Endothelial cell of umbilical vein (primary cell): ENCODE measurements at regions not wholly inside any gene's neighbourhood (a gene's known extent, or its start where the extent isn't known, plus 50 kb on each side); places are given as distances from the start of the nearest gene placed in this dataset.

Source experiments
- BruUV-seq: library from RNA; stranded (reverse); fragments of 400-500 nt; replicated peaks from 2 replicates; lab custom pipeline; 2021; lab: Mats Ljungman, UMichigan
- CTCF ChIA-PET: fragments of 300-600, 350-600 bp; sonication (Branson Sonifier 250); formaldehyde crosslinking; loops from one replicate; lab custom pipeline; 2021; ENCODE audit warnings: antibody characterized with exemption, inconsistent platforms; lab: Charles Lee
- POLR2A ChIA-PET: fragments of 300-600, 350-600 bp; sonication (Branson Sonifier 250); formaldehyde crosslinking; loops from one replicate; lab custom pipeline; 2021; ENCODE audit warnings: antibody characterized with exemption, inconsistent platforms; lab: Charles Lee
- DNase-seq: peaks from one replicate; pipeline ENCODE4 v3.0.0-alpha.2; 2011; ENCODE audit warnings: low read depth, low spot score
- FAIRE-seq: peaks from 2 replicates; lab custom pipeline; 2011; peaks lifted over from hg19 to GRCh38; lab: Jason Lieb, UNC
- H2AFZ ChIP-seq: 2 replicates; pipeline ENCODE4 v1.6.0; 2012; ENCODE audit warnings: low read depth, low read length, control low read depth, inconsistent platforms
- H3K27ac ChIP-seq: 2 replicates; pipeline ENCODE4 v1.5.1; 2011; ENCODE audit warnings: low read depth, mild to moderate bottlenecking, control low read depth, low read length, moderate library complexity; ENCODE audit not compliant: insufficient read depth
- H3K27me3 ChIP-seq, 2 experiments: 2 replicates each; pipeline versions ENCODE4 v1.6.0 to v1.6.1; 2011; ENCODE audit warnings: low read length in 2 of 2, mixed read lengths in 1 of 2; ENCODE audit not compliant: control insufficient read depth in 2 of 2, insufficient read depth in 2 of 2
- H3K36me3 ChIP-seq, 2 experiments: 2 replicates in 1 of 2; 3 replicates in 1 of 2; pipeline ENCODE4 v1.5.1; 2011; ENCODE audit warnings: low read length in 2 of 2, mild to moderate bottlenecking in 1 of 2, moderate library complexity in 1 of 2; ENCODE audit not compliant: control insufficient read depth in 2 of 2, insufficient read depth in 2 of 2; ENCODE audit errors: extremely low read depth in 1 of 2
- H3K4me1 ChIP-seq: 3 replicates; pipeline ENCODE4 v1.5.1; 2011; ENCODE audit warnings: mild to moderate bottlenecking, low read length; ENCODE audit not compliant: control insufficient read depth, insufficient read depth; ENCODE audit errors: extremely low read depth
- H3K4me2 ChIP-seq: 2 replicates; pipeline ENCODE4 v1.6.1; 2011; ENCODE audit warnings: low read length, control low read depth, mixed read lengths; ENCODE audit not compliant: insufficient read depth
- H3K4me3 ChIP-seq, 3 experiments: fragments of 200-600 bp in 1 of 3; sonication (generic), shearing (Covaris generic) in 1 of 3; replicated peaks in 1 of 3; 2 replicates each; pipeline ENCODE4 v1.5.1; 2011 to 2016; ENCODE audit warnings: control low read depth in 3 of 3, low read length in 3 of 3, mild to moderate bottlenecking in 2 of 3, inconsistent platforms in 1 of 3, low read depth in 1 of 3, moderate library complexity in 1 of 3; ENCODE audit not compliant: insufficient read depth in 1 of 3
- H3K79me2 ChIP-seq: 2 replicates; pipeline ENCODE4 v1.6.0; 2012; ENCODE audit warnings: low read length, inconsistent platforms; ENCODE audit not compliant: control insufficient read depth, insufficient read depth
- H3K9ac ChIP-seq: replicated peaks from 2 replicates; pipeline ENCODE3; 2011; ENCODE audit warnings: low read length, control low read depth; ENCODE audit not compliant: insufficient read depth; ENCODE audit errors: extremely low read depth
- H3K9me1 ChIP-seq: replicated peaks from 3 replicates; pipeline ENCODE4 v1.6.0; 2011; ENCODE audit warnings: mild to moderate bottlenecking, low read length; ENCODE audit not compliant: control insufficient read depth, insufficient read depth; ENCODE audit errors: extremely low read depth
- H3K9me3 ChIP-seq: replicated peaks from 2 replicates; pipeline ENCODE4 v1.5.1; 2012; ENCODE audit warnings: low read length, inconsistent platforms; ENCODE audit not compliant: control insufficient read depth, insufficient read depth
- H4K20me1 ChIP-seq: replicated peaks from 2 replicates; pipeline ENCODE3; 2011; ENCODE audit warnings: mild to moderate bottlenecking, low read length; ENCODE audit not compliant: control insufficient read depth, insufficient read depth; ENCODE audit errors: extremely low read depth
- CTCF ChIP-seq, 2 donors: IDR thresholded peaks; 1 replicate in 1 of 2; 2 replicates in 1 of 2; pipeline ENCODE4 v1.5.1; 2011; ENCODE audit warnings: low read length in 2 of 2, mild to moderate bottlenecking in 2 of 2, moderate library complexity in 2 of 2, control low read depth in 1 of 2, inconsistent platforms in 1 of 2, low read depth in 1 of 2; ENCODE audit not compliant: insufficient read depth in 1 of 2; ENCODE audit errors: extremely low read depth in 1 of 2
- EZH2 ChIP-seq: IDR thresholded peaks from 2 replicates; pipeline ENCODE4 v1.6.1; 2012; ENCODE audit warnings: borderline replicate concordance, low read depth, mild to moderate bottlenecking, moderate library complexity, low read length, inconsistent platforms; ENCODE audit not compliant: severe bottlenecking
- JUN ChIP-seq: IDR thresholded peaks from 2 replicates; pipeline ENCODE4 v1.6.1; 2011; ENCODE audit warnings: borderline replicate concordance, low read depth; ENCODE audit not compliant: insufficient read length, insufficient read depth
- MYC ChIP-seq: IDR thresholded peaks from one replicate; pipeline ENCODE4 v1.6.1; 2011; ENCODE audit warnings: mild to moderate bottlenecking, low read depth, low read length
- POLR2A ChIP-seq: IDR thresholded peaks from 2 replicates; pipeline ENCODE4 v1.6.1; 2012; ENCODE audit warnings: low read depth, mild to moderate bottlenecking, control low read depth, low read length
- POLR2AphosphoS5 ChIP-seq: IDR thresholded peaks from 2 replicates; pipeline ENCODE4 v1.6.1; 2012; ENCODE audit warnings: low read depth, mild to moderate bottlenecking, control low read depth, low read length, moderate library complexity; ENCODE audit not compliant: insufficient read depth
- dilution Hi-C: fragments of 300-500 bp; cut with MboI; formaldehyde crosslinking; loops from one replicate; pipeline ENCODE4 v1.15.0; 2019; ENCODE audit warnings: low sequenced_read_pairs; ENCODE audit not compliant: extremely low pct_ligation_motif_present
- intact Hi-C: fragments of 100-400 bp; cut with micrococcal nuclease; formaldehyde crosslinking; loops from one replicate; pipeline ENCODE4 v1.10.0; 2022

GRCh38 chr6:15730442-15730841, 67.6 kb upstream of the DTNBP1 start:
- no peak for TF ChIP-seq CTCF (IDR thresholded peaks at IDR 0.05; ENCODE audit: extremely low read depth in 1 of 2, insufficient read depth in 1 of 2, low read depth in 1 of 2, low read length in 2 of 2)
- TF ChIP-seq JUN = no peak
- no peak for TF ChIP-seq EZH2
- no peak for TF ChIP-seq POLR2AphosphoS5
- dilution Hi-C loops (no loop called here), intact Hi-C loops (no loop called here)
- peaks cover 0 to 5% of the 10 kb centered on the region in 2 experiments for H3K27me3 ChIP-seq
- H3K9ac ChIP-seq = no peak overlapping the region
- H3K4me2 ChIP-seq = no peak overlapping the region
- no peaks in the 10 kb centered on the region for H3K9me1 ChIP-seq
- H3K36me3 ChIP-seq = no peaks in the 10 kb centered on the region
- POLR2A ChIA-PET = no interaction called here
- BruUV-seq = no TSS peak
- no peak overlapping the region for H3K4me3 ChIP-seq
- no peaks in the 10 kb centered on the region for H4K20me1 ChIP-seq
- no peaks in the 10 kb centered on the region for H3K9me3 ChIP-seq
- CTCF ChIA-PET = no interaction called here
- H3K79me2 ChIP-seq = no peaks in the 10 kb centered on the region
- DNase-seq (no peak), FAIRE-seq (no peak)
- H2AFZ ChIP-seq = no peak overlapping the region
- H3K4me1 ChIP-seq = no peaks in the 10 kb centered on the region
- no peak overlapping the region for H3K27ac ChIP-seq

- Histone ChIP-seq H3K4me3 (no peak overlapping the region), H3K36me3 (no peaks in the 10 kb centered on the region), H3K4me1 (no peaks in the 10 kb centered on the region), H3K9ac (no peak overlapping the region), H3K4me2 (no peak overlapping the region), H4K20me1 (no peaks in the 10 kb centered on the region), H3K79me2 (no peaks in the 10 kb centered on the region), H3K27ac (no peak overlapping the region), H3K9me1 (no peaks in the 10 kb centered on the region), H3K27me3 (peaks cover 2 to 3% of the 10 kb centered on the region in 2 experiments), H2AFZ (no peak overlapping the region), H3K9me3 (no peaks in the 10 kb centered on the region)
- dilution Hi-C loops = no loop called here
- no TSS peak for BruUV-seq
- CTCF ChIA-PET = no interaction called here
- intact Hi-C loops = no loop called here
- no peak for FAIRE-seq
- POLR2A ChIA-PET = no interaction called here
- DNase-seq = no peak
- no peak for TF ChIP-seq POLR2A
- no peak for TF ChIP-seq POLR2AphosphoS5
- TF ChIP-seq MYC = no peak
Observed at GRCh38 chr6:15722731-15723130, 59.9 kb upstream of the DTNBP1 start.
